ENCODE measurements at regions not wholly inside any gene's neighbourhood (a gene's known extent, or its start where the extent isn't known, plus 50 kb on each side); places are given as distances from the start of the nearest gene placed in this dataset.

GRCh38 chr1:219304227-219305226 lies 130.8 kb downstream of the LYPLAL1 start:
- no peak for DNase-seq

GRCh38 chr1:219302697-219303096 lies 129.0 kb downstream of the LYPLAL1 start:
- DNase-seq = no peak

GRCh38 chr1:219299420-219299819 lies 125.7 kb downstream of the LYPLAL1 start:
- DNase-seq = no peak

GRCh38 chr1:219298571-219299148 lies 125.0 kb downstream of the LYPLAL1 start:
- DNase-seq = no peak

GRCh38 chr1:219296430-219297355 lies 123.0 kb downstream of the LYPLAL1 start:
- no peak for DNase-seq

- DNase-seq = no peak
Observed at GRCh38 chr1:219294251-219294650, 120.6 kb downstream of the LYPLAL1 start.

GRCh38 chr1:219293410-219293809 lies 119.7 kb downstream of the LYPLAL1 start:
- no peak for DNase-seq

GRCh38 chr1:219292999-219293398 lies 119.3 kb downstream of the LYPLAL1 start:
- DNase-seq = no peak

- no peak for DNase-seq
Observed at GRCh38 chr1:219292341-219292740, 118.7 kb downstream of the LYPLAL1 start.

GRCh38 chr1:219289171-219289570 lies 115.5 kb downstream of the LYPLAL1 start:
- DNase-seq = no peak

- no peak for DNase-seq
Observed at GRCh38 chr1:219283541-219283940, 109.9 kb downstream of the LYPLAL1 start.

- DNase-seq = no peak
Observed at GRCh38 chr1:219281831-219282230, 108.2 kb downstream of the LYPLAL1 start.

GRCh38 chr1:219279017-219279770 lies 105.5 kb downstream of the LYPLAL1 start:
- no peak for DNase-seq

GRCh38 chr1:219278288-219278687 lies 104.6 kb downstream of the LYPLAL1 start:
- DNase-seq = no peak

GRCh38 chr1:219277304-219278105 lies 103.8 kb downstream of the LYPLAL1 start:
- DNase-seq = no peak

- DNase-seq = no peak
Observed at GRCh38 chr1:219276049-219276738, 102.5 kb downstream of the LYPLAL1 start.

- DNase-seq = no peak
Observed at GRCh38 chr1:219273088-219273686, 99.5 kb downstream of the LYPLAL1 start.

- DNase-seq = no peak
Observed at GRCh38 chr1:219271818-219272535, 98.3 kb downstream of the LYPLAL1 start.

- DNase-seq = no peak
Observed at GRCh38 chr1:219269171-219269570, 95.5 kb downstream of the LYPLAL1 start.

GRCh38 chr1:219266524-219266923 lies 92.8 kb downstream of the LYPLAL1 start:
- no peak for DNase-seq
